PFSK-1 (cell line): ENCODE measurements at regions not wholly inside any gene's neighbourhood (a gene's known extent, or its start where the extent isn't known, plus 50 kb on each side); places are given as distances from the start of the nearest gene placed in this dataset.

ENCODE experiments used
- FOXP2 ChIP-seq: optimal IDR thresholded peaks from 2 replicates; pipeline ENCODE3; 2011; ENCODE audit warnings: borderline replicate concordance, control low read depth, inconsistent platforms; ENCODE audit not compliant: insufficient read depth; ENCODE audit errors: extremely low read length, extremely low read depth
- POLR2AphosphoS5 ChIP-seq: IDR thresholded peaks from 2 replicates; pipeline ENCODE4 v1.6.1; 2012; ENCODE audit warnings: low read depth, mild to moderate bottlenecking, control low read depth, low read length, moderate library complexity
- REST ChIP-seq, 2 experiments: IDR thresholded peaks; 2 replicates each; pipeline versions ENCODE4 v1.6.1 to v1.8.0; 2011 to 2012; ENCODE audit warnings: low read depth in 2 of 2, low read length in 2 of 2, control low read depth in 1 of 2, inconsistent platforms in 1 of 2, mild to moderate bottlenecking in 1 of 2, moderate library complexity in 1 of 2; ENCODE audit not compliant: insufficient read depth in 1 of 2
- SIN3A ChIP-seq: IDR thresholded peaks from 2 replicates; pipeline ENCODE4 v1.6.1; 2012; ENCODE audit warnings: mild to moderate bottlenecking, low read length, moderate library complexity, borderline replicate concordance; ENCODE audit not compliant: insufficient read depth
- TAF1 ChIP-seq: IDR thresholded peaks from 2 replicates; pipeline ENCODE4 v1.6.1; 2012; ENCODE audit warnings: low read length, control low read depth, borderline replicate concordance; ENCODE audit not compliant: insufficient read depth

GRCh38 chr11:115673720-115674119 is 169.5 kb upstream of the CADM1 start:
- TF ChIP-seq POLR2AphosphoS5: no peak
- no peak for TF ChIP-seq SIN3A
- no peak for TF ChIP-seq FOXP2
- no peak for TF ChIP-seq TAF1
- TF ChIP-seq REST (IDR thresholded peaks at IDR 0.05; ENCODE audit: insufficient read depth in 1 of 2, low read depth in 2 of 2, low read length in 2 of 2): no peak
